ENCODE measurements at regions not wholly inside any gene's neighbourhood (a gene's known extent, or its start where the extent isn't known, plus 50 kb on each side); places are given as distances from the start of the nearest gene placed in this dataset.

DNA sequence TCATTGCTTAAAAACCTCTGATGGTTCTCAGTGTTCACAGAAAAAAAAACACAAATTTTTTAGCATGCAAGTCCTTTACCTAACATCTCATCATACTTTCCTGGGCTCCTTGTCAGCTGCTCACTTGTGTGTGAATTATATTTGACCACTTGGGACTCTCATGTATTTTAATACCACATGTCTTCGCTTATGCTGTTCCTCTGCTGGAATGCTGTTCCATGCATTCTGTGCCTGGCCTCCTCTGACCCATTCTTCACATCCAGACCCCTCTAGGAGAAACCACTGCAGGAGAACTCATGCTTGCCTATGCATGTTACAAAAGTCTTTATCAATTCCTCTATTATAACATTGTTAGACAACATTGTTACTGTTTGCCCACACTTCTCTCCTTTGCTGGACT lies 157.6 kb downstream of the PDGFRA start:
- TF ChIP-seq, protein P1, sequence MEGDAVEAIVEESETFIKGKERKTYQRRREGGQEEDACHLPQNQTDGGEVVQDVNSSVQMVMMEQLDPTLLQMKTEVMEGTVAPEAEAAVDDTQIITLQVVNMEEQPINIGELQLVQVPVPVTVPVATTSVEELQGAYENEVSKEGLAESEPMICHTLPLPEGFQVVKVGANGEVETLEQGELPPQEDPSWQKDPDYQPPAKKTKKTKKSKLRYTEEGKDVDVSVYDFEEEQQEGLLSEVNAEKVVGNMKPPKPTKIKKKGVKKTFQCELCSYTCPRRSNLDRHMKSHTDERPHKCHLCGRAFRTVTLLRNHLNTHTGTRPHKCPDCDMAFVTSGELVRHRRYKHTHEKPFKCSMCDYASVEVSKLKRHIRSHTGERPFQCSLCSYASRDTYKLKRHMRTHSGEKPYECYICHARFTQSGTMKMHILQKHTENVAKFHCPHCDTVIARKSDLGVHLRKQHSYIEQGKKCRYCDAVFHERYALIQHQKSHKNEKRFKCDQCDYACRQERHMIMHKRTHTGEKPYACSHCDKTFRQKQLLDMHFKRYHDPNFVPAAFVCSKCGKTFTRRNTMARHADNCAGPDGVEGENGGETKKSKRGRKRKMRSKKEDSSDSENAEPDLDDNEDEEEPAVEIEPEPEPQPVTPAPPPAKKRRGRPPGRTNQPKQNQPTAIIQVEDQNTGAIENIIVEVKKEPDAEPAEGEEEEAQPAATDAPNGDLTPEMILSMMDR (IDR thresholded peaks at IDR 0.05): no peak
- Histone ChIP-seq H3K27me3 (no peaks in the 10 kb centered on the region), H3K9me3 (no peaks in the 10 kb centered on the region), H3K27ac (no peak overlapping the region), H3K4me3 (no peak overlapping the region), H3K4me1 (no peaks in the 10 kb centered on the region), H3K36me3 (no peaks in the 10 kb centered on the region)
- 96 to 100% methylated on average over 1 of the region's 1 CpG for WGBS, 2 donors
- no peak for DNase-seq
- intact Hi-C loops (cut with DNase I): loop anchor here in 1 of 10 donors (10.0 kb wide), 1 partner anchor 48 kb away; no protein-coding TSS in a partner anchor
- ATAC-seq: no peak

DNA sequence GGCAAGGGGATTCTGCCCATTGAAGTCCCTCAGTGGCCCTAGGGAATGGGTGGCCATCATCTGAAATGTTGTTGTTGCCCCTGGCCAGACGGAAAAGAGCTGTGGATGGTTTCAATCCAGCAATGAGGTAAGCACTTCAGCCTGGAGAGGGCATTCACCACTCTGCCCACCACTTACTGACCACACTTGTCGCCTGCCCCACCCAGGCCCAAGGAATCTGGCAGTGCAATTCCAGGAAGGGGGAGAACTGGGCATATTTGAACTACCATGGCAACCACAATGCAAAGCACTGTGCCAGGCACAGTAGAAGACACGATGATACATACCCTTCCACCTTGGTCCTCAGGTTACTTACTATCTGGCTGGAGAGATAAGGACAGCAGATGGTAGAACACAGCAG lies 161.6 kb downstream of the PDGFRA start:
- Histone ChIP-seq H3K4me1 (no peaks in the 10 kb centered on the region), H3K9me3 (no peaks in the 10 kb centered on the region), H3K27ac (no peak overlapping the region), H3K36me3 (no peaks in the 10 kb centered on the region), H3K27me3 (no peaks in the 10 kb centered on the region), H3K4me3 (no peak overlapping the region)
- TF ChIP-seq, protein P1 (IDR thresholded peaks at IDR 0.05): no peak
- WGBS, 2 donors: 73 to 81% methylated on average over 3 of the region's 3 CpGs
- intact Hi-C loops (cut with DNase I): loop anchor here in 2 of 10 donors (5.0 kb wide), 2 partner anchors 37 to 42 kb away; no protein-coding TSS in a partner anchor
- DNase-seq (no peak), ATAC-seq (no peak)

DNA sequence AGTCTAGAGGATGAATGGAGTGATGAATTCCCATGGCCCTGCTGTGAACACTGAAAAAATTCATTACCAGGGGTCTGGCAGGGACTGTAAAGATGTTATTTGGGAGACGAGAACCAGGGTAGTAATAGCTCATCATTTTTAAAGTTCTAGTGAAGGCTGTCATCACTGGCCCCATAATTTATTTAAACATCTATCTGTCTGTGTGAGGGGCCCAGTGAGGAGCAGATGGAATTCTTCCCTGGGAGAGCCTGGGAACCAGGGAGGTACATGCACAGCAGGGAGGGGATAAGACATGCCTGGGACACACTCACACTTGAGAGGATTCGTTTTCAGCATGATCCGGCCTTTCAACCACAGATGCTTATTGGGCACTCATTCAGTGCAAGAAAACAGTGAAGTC lies 162.0 kb downstream of the PDGFRA start:
- Histone ChIP-seq H3K36me3 (no peaks in the 10 kb centered on the region), H3K9me3 (no peaks in the 10 kb centered on the region), H3K4me1 (no peaks in the 10 kb centered on the region), H3K27ac (no peak overlapping the region), H3K4me3 (no peak overlapping the region), H3K27me3 (no peaks in the 10 kb centered on the region)
- no peak for DNase-seq
- no peak for ATAC-seq
- TF ChIP-seq, protein P1 (IDR thresholded peaks at IDR 0.05): no peak
- intact Hi-C loops (cut with DNase I): loop anchor here in 2 of 10 donors (5.0 kb wide), 2 partner anchors 36 to 41 kb away; no protein-coding TSS in a partner anchor
- WGBS, 2 donors: 2 to 17% methylated on average over 3 of the region's 3 CpGs

DNA sequence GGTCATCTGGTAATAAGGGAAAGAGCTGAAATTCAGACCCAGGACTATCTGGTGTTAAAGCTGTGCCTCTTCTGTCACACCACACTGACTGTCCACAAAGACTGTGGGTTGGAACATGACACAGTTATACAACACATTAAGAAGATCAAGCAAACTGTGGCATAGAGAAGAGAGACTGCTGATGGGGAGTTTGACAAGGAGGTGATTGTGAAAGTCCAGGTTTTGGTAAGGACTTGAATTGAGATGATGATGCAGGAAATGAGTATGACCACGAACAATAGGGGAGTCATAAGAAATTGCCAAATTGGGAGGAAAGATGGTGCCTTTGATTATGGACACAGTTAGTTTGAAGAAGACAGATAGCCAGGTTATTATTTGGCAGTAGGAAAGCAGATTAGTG lies 163.4 kb downstream of the PDGFRA start:
- H3K36me3 ChIP-seq: no peaks in the 10 kb centered on the region
- TF ChIP-seq, protein P1 (IDR thresholded peaks at IDR 0.05): no peak
- no peak for DNase-seq
- WGBS, 2 donors: 48 to 49% methylated on average over 1 of the region's 1 CpG
- no peak for ATAC-seq
- H3K4me3 ChIP-seq: no peak overlapping the region
- no peak overlapping the region for H3K27ac ChIP-seq
- no peaks in the 10 kb centered on the region for H3K27me3 ChIP-seq
- intact Hi-C loops (cut with DNase I): loop anchor here in 2 of 10 donors (5.0 kb wide), 2 partner anchors 35 to 40 kb away; no protein-coding TSS in a partner anchor
- H3K4me1 ChIP-seq: no peaks in the 10 kb centered on the region
- no peaks in the 10 kb centered on the region for H3K9me3 ChIP-seq
